Left ventricle myocardium inferior (tissue), 1 donor: ENCODE measurements at regions not wholly inside any gene's neighbourhood (a gene's known extent, or its start where the extent isn't known, plus 50 kb on each side); places are given as distances from the start of the nearest gene placed in this dataset.

Source experiments
- DNase-seq: peaks from one replicate; pipeline ENCODE4 v3.0.0-alpha.2; 2020
- H3K27ac ChIP-seq: fragments of 200-600 bp; replicated peaks from 2 replicates; pipeline ENCODE4 v1.8.0; 2021
- H3K27me3 ChIP-seq: fragments of 200-600 bp; 2 replicates; pipeline ENCODE4 v1.8.0; 2021; ENCODE audit warnings: low read depth
- H3K36me3 ChIP-seq: fragments of 200-600 bp; 2 replicates; pipeline ENCODE4 v1.8.0; 2021
- H3K4me1 ChIP-seq: fragments of 200-600 bp; 2 replicates; pipeline ENCODE4 v1.8.0; 2021
- H3K4me3 ChIP-seq: fragments of 200-600 bp; 2 replicates; pipeline ENCODE4 v1.8.0; 2021; ENCODE audit warnings: mild to moderate bottlenecking, moderate library complexity
- H3K9me3 ChIP-seq: fragments of 200-600 bp; replicated peaks from 2 replicates; pipeline ENCODE4 v1.8.0; 2021
- CTCF ChIP-seq: fragments of 200-600 bp; IDR thresholded peaks from 2 replicates; pipeline ENCODE4 v1.8.0; 2021; ENCODE audit warnings: antibody characterized with exemption, mild to moderate bottlenecking, borderline replicate concordance
- intact Hi-C: fragments of 100-400 bp; cut with micrococcal nuclease; formaldehyde crosslinking; loops from one replicate; pipeline ENCODE4 v1.11.0; 2022
- donor health status: DM: no; HTN: yes; CAD: no; lungs with severe emphysema.

- no peak for TF ChIP-seq CTCF
- Histone ChIP-seq H3K27me3 (no peaks in the 10 kb centered on the region), H3K4me1 (no peaks in the 10 kb centered on the region), H3K27ac (no peak overlapping the region), H3K9me3 (peaks cover 14% of the 10 kb centered on the region), H3K4me3 (no peak overlapping the region), H3K36me3 (no peaks in the 10 kb centered on the region)
- intact Hi-C loops = no loop called here
- DNase-seq = no peak
Observed at GRCh38 chr3:83251490-83251889, 1490.0 kb upstream of the GBE1 start.

DNA sequence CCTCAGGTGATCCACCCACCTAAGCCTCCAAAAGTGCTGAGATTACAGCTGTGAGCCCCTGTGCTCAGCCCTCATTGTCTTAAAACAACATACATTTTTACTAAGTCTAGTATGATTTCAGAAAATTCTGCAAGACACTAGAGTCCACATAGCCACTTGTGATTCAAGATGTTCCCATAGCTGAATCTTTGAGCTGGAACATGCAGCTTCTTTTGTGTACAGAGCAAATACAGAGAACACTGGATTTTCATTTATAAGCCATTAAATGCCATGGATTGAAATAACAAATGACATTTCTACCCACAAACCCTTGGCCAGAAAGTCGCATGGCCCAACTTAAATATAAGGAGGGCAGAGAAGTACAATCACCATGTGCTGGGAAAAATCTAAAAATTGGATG, 1489.2 kb upstream of the GBE1 start:
- TF ChIP-seq CTCF = no peak

DNA sequence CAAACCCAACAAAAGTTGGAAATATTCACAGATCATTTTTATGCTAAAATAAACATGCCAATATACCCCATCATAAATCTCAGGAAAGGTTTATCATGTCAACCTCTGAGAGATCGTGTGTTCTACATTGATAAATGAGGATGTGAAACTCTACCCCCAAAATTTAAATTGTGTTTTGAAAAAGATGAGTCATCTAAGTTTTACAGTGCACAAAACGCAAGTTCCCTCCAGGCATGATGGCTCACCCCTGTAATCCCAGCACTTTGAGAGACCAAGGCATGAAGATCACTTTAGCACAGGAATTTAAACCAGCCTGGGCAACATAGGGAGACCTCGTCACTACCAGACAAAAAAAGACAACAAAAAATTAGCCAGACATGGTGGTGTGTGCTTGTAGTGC, 1487.0 kb upstream of the GBE1 start:
- Histone ChIP-seq H3K4me1 (no peaks in the 10 kb centered on the region), H3K27ac (no peak overlapping the region), H3K9me3 (peaks cover 38% of the 10 kb centered on the region), H3K27me3 (no peaks in the 10 kb centered on the region), H3K4me3 (no peak overlapping the region), H3K36me3 (no peaks in the 10 kb centered on the region)
- DNase-seq = no peak
- intact Hi-C loops = no loop called here
- no peak for TF ChIP-seq CTCF

More for the DNA sequence above, 1489.2 kb upstream of the GBE1 start:
- H3K27me3 ChIP-seq = no peaks in the 10 kb centered on the region
- no peak overlapping the region for H3K27ac ChIP-seq
- H3K4me1 ChIP-seq = no peaks in the 10 kb centered on the region
- peaks cover 16% of the 10 kb centered on the region for H3K9me3 ChIP-seq
- intact Hi-C loops = no loop called here
- no peaks in the 10 kb centered on the region for H3K36me3 ChIP-seq
- H3K4me3 ChIP-seq = no peak overlapping the region
- no peak for DNase-seq

- no peaks in the 10 kb centered on the region for H3K4me1 ChIP-seq
- intact Hi-C loops = no loop called here
- no peak overlapping the region for H3K4me3 ChIP-seq
- peaks cover 8% of the 10 kb centered on the region for H3K9me3 ChIP-seq
- DNase-seq = no peak
- no peaks in the 10 kb centered on the region for H3K27me3 ChIP-seq
- H3K36me3 ChIP-seq = no peaks in the 10 kb centered on the region
- no peak for TF ChIP-seq CTCF
- H3K27ac ChIP-seq = no peak overlapping the region
Observed at GRCh38 chr3:83235180-83235814, 1473.9 kb upstream of the GBE1 start.

- H3K27me3 ChIP-seq = no peaks in the 10 kb centered on the region
- H3K4me3 ChIP-seq = no peak overlapping the region
- H3K9me3 ChIP-seq = no peaks in the 10 kb centered on the region
- H3K27ac ChIP-seq = no peak overlapping the region
- H3K36me3 ChIP-seq = no peaks in the 10 kb centered on the region
- DNase-seq = no peak
- intact Hi-C loops = no loop called here
- TF ChIP-seq CTCF = no peak
- H3K4me1 ChIP-seq = no peaks in the 10 kb centered on the region
Observed at GRCh38 chr3:83233715-83234114, 1472.3 kb upstream of the GBE1 start.
